HG02759 (cell line): ENCODE measurements at regions not wholly inside any gene's neighbourhood (a gene's known extent, or its start where the extent isn't known, plus 50 kb on each side); places are given as distances from the start of the nearest gene placed in this dataset.
"Not testable (repeated sequence)": the region's sequence is repeated elsewhere in the genome, so short reads cannot be mapped to it uniquely, and the experiment has no call there.

Experiments used
- ATAC-seq: cut with Tn5 transposase; IDR thresholded peaks from one replicate; pipeline ENCODE4 v1.9.1; 2021; ENCODE audit warnings: mild to moderate bottlenecking, moderate library complexity; ENCODE audit not compliant: unreplicated experiment

DNA sequence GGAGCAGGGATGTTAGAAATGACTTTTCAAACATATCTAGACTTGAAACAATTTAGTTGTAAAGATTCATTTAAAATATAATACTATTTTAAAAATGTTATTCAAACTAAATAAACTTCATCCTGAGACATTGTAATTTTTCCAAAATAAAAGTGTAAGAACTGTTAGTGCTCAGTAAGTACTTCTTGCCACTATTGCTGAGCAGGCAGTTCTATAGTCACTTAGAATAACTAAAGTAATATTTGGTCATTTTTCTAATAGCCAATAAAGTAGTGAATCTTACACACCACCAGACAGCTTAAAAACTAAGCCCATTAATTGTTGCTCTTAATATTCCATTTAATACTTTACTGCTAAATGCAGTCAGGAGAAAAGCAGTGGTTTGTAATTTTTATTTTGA lies 1120.0 kb upstream of the CDH10 start:
- no peak for ATAC-seq

DNA sequence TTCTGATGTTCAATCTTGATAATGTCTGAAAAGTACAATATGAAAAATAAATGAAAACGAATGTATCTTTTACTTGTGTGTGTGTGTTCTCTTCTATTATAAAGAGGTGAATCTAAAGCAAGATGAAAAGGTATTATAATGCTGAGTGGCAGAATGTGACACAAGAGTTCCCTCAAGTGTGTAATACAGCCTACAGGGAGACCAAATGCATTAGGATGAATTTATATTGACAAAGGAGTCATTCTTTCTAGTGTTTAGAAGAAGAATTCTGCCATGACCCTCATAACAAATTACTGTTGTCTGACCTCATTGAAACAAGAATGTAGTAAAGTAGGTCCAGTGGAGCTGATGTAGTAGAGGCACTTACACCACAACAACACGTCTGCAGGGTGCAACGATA lies 1119.0 kb upstream of the CDH10 start:
- ATAC-seq, result no peak

DNA sequence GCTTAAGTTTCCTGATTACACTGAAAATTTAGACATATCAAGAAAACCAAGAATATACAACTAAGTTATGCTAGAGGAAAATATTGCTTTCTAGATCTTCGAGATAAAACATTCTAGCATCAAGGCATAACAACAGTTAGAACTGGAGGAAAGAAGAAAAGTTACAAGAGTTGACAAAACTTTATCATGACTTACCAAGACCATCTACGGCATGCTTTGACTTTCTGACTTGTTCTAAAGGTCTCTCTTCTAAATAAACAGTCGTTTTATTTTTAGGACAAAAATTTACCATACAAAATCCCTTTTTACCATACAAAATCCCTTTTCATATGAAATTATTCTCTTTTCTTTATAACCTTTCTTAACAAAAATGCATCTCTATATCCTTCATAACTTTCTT lies 1110.1 kb upstream of the CDH10 start:
- no peak for ATAC-seq

DNA sequence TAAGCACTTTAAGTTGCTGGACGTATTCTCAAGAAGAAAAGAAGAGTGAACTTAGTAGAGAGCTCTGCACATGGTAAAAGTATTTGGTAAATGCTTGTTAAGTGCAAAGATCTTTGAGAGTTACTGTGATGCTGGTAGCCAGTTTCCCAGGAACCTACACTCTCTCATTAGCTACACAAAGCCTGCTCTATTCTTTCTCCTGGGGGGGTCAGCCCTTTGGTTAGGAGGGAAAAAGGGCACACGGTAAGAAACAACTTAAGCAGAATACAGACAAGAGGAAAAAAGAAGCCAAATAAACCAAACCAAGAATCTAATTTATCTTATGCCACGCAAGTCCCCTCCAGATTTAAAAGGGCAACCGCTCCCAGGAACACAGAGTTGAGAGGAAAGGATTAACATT lies 1100.1 kb upstream of the CDH10 start:
- no peak for ATAC-seq

DNA sequence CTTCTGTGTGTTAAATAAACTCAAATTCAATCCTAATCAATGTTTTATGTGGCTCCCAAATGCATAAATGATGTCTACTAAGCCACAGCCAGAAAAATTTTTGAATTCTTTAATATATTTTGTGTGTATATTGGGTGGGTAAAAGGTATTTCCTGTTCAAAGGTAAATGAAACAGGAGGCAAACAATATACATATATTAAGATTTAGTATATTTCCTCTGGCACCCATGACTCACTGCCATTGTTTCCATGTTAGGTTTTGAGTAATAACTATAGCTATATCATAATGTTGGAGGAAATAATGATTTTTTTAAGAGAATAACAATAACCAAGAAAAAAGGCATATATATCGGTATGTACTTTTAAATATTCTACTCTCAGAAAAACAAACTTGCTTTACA lies 1071.9 kb upstream of the CDH10 start:
- ATAC-seq, result no peak

DNA sequence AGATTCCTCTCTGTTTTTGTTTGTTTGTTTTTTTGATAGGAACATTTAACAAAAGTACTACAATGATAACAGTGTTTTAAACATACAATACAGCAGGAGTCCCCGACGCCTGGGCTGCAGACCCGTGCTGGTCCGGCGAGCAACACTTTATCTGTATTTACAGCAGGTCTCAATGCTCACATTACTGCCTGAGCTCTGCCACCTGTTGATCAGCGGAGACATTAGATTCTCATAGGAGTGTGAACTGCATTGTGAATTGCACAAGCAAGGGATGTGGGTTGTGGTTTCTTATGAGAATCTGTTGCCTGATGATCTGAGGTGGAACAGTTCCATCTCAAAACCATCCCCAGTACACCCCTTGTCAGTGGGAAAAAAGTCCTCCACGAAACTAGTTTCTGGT lies 1068.5 kb upstream of the CDH10 start:
- no peak for ATAC-seq

GRCh38 chr5:25707093-25707492 lies 1062.3 kb upstream of the CDH10 start:
- ATAC-seq, result no peak

- ATAC-seq, result no peak
Observed at GRCh38 chr5:25701936-25702335, 1057.2 kb upstream of the CDH10 start.

- no peak for ATAC-seq
Observed at GRCh38 chr5:25694801-25695200, 1050.0 kb upstream of the CDH10 start.

- ATAC-seq, result no peak
Observed at GRCh38 chr5:25688156-25688555, 1043.4 kb upstream of the CDH10 start.

DNA sequence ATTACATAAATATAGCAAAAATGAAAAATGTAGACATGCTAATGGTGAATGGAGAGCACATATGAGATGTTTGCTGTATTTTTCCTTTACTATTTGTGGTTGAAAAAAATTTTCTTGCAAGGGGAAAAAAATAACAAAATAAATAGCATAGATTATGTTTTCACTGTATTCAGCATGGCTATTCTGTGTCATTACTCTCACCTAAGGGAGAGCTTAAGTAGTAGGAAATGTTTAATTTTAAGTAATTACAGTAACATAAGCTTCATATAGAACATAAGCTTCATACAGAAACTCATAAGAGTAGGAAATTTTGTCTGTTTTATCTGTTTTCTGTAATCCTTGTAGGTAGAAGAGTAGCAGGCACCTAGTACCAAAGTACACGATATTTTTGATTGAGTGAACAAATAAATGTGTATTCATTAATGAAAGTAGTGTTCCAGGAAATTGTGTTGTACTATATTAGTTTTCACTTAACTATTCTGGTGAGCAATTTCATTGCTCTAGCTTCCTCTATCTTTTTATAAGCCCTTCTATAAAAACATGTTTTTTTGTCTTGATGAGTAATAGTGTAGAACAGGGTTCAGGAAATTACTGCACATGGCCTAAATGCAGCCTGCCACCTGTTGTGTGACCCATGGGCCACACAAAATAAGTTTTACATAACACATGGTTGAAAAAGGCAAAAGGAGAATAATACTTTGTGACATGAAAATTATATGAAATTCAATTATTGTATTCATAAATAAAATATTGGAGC lies 1025.0 kb upstream of the CDH10 start:
- ATAC-seq, result no peak

DNA sequence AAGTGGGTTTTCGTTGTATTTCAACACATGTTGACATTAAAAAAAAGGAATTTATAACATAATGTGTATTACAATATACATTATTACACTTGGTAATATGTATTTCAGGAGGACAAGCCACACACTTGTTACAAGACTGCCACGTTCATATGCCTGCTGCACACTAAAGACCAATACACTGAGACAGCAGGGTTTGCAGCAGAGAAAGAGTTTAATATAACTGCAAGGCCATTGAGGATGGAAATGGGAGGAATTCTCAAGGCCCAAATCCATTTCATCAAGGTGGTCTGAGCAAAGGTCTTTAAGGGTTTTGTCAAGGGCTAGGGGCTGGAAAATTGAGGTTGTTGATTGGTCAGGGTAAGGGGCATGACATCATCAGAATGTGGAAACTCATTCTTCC lies 1017.8 kb upstream of the CDH10 start:
- no peak for ATAC-seq

GRCh38 chr5:25650316-25650715 lies 1005.5 kb upstream of the CDH10 start:
- not testable (repeated sequence) for ATAC-seq

GRCh38 chr5:25649628-25650265 lies 1005.0 kb upstream of the CDH10 start:
- ATAC-seq, result no peak

DNA sequence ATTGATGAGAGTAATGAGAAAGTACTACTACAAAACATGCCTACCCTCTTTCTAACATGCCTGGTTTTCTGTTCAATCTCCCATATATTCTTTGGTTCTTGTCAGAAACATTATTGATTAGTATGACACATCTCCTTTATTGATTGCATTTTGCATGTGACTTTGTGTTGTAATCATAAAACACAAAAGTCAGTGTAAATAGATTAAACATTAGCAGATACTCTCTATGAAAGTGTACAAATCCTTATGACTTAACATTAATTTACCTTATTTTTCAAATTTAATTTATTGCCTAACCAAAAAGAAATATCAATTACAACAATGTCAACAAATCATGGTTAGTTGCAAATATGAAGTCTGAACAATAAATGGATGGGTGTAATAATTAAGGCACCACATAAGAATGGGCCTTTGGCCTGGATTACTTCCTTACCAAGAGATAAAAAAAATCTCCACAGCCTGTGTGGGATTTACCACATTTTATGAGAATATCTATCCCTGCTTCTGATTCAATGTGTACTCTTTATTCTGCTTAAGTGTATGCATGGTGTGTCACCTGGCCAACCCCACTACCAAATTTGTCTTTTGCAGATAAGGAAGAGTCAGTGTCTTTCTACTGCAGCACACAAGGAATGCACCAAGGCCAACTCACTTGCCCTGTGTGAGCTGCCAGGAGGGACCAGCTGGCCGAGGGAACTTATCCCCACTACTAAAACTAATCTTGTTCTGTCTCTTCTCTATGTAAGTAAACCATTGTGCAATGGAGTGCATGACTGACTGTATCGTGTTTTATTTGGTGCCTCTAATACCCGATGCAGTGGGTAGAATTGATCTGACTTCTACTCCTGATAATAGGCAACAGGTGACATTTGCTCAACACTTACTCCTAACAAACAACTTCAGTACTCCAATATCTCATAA lies 1001.9 kb upstream of the CDH10 start:
- ATAC-seq, result no peak

- ATAC-seq, result no peak
Observed at GRCh38 chr5:25641124-25641523, 996.3 kb upstream of the CDH10 start.

GRCh38 chr5:25619273-25619672 lies 974.5 kb upstream of the CDH10 start:
- no peak for ATAC-seq

- ATAC-seq, result no peak
Observed at GRCh38 chr5:25618821-25619220, 974.0 kb upstream of the CDH10 start.

DNA sequence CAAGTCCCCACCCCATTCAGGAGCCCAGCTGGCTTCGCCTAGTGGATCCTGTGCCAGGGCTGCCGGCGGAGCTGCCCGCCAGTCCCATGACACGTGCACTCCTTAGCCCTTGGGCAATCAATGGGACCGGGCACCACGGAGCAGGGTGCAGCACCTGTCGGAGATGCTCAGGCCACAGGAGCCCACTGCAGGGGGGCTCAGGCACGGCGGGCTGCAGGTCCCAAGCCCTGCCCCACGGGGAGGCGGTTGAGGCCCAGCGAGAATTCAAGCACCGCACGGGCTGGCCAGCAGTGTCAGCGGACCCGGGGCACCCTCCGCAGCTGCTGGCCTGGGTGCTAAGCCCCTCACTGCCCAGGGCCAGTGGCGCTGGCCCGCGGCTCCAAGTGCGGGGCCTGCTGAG lies 969.7 kb upstream of the CDH10 start:
- no peak for ATAC-seq

- no peak for ATAC-seq
Observed at GRCh38 chr5:25604681-25605080, 959.9 kb upstream of the CDH10 start.

- no peak for ATAC-seq
Observed at GRCh38 chr5:25579111-25579510, 934.3 kb upstream of the CDH10 start.

DNA sequence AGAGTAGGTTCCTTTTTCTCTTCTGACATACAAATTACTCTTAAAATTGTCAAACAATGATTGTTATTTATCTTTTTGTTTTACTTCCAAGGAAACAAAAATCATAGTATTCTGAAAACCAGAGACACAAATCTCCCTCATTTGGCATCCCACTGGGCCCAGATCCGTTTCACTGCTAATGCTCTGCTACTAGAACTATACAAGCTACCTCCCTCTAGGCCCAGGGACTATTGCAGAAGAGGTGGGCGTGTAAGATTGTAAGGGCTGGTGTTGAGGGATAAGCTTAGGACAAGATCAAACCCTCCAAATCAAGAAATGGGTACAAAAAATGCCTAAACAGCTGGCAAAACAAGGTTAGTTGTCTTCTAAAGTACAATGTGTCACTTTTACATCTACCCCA lies 928.9 kb upstream of the CDH10 start:
- ATAC-seq, result no peak
